NB4 (cell line): ENCODE measurements at regions not wholly inside any gene's neighbourhood (a gene's known extent, or its start where the extent isn't known, plus 50 kb on each side); places are given as distances from the start of the nearest gene placed in this dataset.

ENCODE experiments used
- DNase-seq: peaks from one replicate; pipeline ENCODE4 v3.0.0; 2010; ENCODE audit warnings: low read depth
- H3K4me3 ChIP-seq: one replicate; pipeline ENCODE4 v1.5.1; 2011; ENCODE audit warnings: mild to moderate bottlenecking, low read depth, low read length, moderate library complexity
- MYC ChIP-seq: IDR thresholded peaks from 2 replicates; pipeline ENCODE4 v1.6.1; 2011; ENCODE audit warnings: low read depth, low read length
- POLR2A ChIP-seq: IDR thresholded peaks from 2 replicates; pipeline ENCODE4 v1.6.1; 2011; ENCODE audit warnings: mild to moderate bottlenecking; ENCODE audit not compliant: insufficient read length; ENCODE audit errors: extremely low read depth
- TF ChIP-seq, protein P1 (sequence below): IDR thresholded peaks from 2 replicates; pipeline ENCODE4 v1.6.1; 2011; ENCODE audit warnings: low read depth, low read length
- TF ChIP-seq, protein P2 (sequence below): IDR thresholded peaks from one replicate; pipeline ENCODE4 v1.5.1; 2012; ENCODE audit warnings: low read depth, low read length

DNA sequence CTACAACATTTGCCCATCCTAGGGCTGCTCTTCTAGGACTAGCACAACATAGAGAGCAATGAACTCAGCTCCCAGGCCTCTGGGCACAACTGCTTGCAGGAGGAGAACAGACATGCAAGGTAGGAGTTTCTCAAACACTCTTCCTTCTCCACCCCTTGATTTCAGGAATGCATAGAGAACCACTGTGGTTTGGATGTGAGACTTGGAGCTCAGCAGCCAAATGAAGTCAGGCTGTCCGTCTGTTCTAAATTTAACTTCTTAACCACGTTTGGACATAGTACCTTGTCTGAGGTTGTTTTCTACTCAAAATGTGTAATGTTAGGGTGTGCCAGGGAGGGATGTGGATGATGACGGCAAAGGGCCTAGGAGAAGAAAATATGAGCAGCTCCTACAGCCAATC, 515.1 kb upstream of the TNC start:
- TF ChIP-seq, protein P1, sequence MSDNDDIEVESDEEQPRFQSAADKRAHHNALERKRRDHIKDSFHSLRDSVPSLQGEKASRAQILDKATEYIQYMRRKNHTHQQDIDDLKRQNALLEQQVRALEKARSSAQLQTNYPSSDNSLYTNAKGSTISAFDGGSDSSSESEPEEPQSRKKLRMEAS, result no peak
- TF ChIP-seq POLR2A (no peak), MYC (no peak)
- TF ChIP-seq, protein P2, sequence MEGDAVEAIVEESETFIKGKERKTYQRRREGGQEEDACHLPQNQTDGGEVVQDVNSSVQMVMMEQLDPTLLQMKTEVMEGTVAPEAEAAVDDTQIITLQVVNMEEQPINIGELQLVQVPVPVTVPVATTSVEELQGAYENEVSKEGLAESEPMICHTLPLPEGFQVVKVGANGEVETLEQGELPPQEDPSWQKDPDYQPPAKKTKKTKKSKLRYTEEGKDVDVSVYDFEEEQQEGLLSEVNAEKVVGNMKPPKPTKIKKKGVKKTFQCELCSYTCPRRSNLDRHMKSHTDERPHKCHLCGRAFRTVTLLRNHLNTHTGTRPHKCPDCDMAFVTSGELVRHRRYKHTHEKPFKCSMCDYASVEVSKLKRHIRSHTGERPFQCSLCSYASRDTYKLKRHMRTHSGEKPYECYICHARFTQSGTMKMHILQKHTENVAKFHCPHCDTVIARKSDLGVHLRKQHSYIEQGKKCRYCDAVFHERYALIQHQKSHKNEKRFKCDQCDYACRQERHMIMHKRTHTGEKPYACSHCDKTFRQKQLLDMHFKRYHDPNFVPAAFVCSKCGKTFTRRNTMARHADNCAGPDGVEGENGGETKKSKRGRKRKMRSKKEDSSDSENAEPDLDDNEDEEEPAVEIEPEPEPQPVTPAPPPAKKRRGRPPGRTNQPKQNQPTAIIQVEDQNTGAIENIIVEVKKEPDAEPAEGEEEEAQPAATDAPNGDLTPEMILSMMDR, result no peak
- no peak overlapping the region for H3K4me3 ChIP-seq
- DNase-seq, result no peak

DNA sequence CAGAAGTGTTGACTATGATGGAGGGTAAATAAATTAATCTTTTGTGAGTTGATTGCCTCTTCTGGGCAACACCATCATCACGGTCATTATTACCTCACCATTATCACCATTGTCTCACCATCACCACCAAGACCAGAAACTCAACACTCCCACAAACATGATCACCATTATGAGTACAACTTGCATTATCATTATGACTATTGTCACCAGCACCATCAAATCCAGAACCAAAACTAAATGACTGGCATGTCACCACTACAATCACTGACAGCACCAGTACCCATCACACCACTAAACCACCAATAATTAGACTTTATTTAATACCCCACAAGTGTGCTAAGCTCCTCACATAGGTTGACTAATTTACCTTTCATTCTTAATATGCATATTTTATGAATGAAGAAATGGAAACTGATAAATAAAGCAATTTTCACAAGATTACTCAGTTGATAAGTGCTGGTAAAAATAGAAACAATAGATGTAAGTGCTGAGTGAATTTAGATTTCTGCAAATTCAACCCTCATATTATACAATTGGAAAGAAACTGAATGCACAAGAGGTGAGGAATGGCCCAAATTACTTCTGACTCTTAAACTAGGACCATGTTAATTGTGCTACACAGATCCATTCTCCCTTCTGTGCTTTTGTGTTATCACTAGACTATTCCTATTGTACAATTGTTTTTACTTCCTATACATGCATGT, 517.8 kb upstream of the PAPPA start:
- no peak overlapping the region for H3K4me3 ChIP-seq
- TF ChIP-seq POLR2A, result no peak
- no peak for DNase-seq

DNA sequence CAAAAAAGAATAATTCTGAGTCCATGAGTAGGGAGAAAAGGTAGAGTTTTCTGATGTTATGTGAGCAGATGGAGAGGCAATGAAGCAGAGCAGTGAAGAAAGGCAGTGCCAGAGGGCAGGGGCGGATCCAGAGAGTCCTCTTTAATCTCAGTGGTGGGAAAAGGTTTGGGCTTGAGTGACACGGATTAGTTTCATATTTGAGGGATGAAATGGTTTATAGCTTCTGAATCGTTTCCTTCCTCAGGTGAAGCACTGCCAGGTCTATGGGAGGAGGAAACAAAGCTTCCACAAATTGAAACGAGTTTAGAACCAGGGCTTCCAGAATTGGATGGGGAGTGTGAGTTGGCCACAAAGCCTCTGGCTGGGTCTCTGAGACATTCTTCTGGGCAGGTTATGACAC, 517.0 kb upstream of the PAPPA start:
- no peak for DNase-seq
- H3K4me3 ChIP-seq, result no peak overlapping the region
- TF ChIP-seq POLR2A, result no peak
- TF ChIP-seq, protein P2, result no peak
- TF ChIP-seq, protein P1, result no peak
- TF ChIP-seq MYC, result no peak

DNA sequence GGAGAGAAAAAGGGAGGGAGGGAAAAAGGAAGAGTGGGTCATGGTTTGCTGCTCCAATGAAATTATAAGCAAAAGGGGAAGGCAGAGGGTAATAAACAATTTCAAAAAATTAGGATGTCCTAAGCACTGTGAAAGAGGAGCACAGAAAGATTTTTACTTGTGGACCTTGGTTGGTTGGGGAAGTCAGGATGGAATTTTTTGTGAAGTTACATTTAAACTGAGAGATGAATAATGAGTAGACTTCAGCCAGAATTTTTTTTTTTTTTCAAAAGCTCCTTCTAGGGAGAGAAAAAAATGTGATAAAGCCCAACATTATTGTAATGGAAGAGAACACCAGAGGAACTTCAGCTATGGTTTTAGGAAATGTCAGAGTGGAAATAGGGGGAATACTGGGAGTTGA, 515.9 kb upstream of the PAPPA start:
- TF ChIP-seq, protein P2, result no peak
- TF ChIP-seq MYC (no peak), POLR2A (no peak)
- TF ChIP-seq, protein P1, result no peak
- no peak for DNase-seq
- no peak overlapping the region for H3K4me3 ChIP-seq

DNA sequence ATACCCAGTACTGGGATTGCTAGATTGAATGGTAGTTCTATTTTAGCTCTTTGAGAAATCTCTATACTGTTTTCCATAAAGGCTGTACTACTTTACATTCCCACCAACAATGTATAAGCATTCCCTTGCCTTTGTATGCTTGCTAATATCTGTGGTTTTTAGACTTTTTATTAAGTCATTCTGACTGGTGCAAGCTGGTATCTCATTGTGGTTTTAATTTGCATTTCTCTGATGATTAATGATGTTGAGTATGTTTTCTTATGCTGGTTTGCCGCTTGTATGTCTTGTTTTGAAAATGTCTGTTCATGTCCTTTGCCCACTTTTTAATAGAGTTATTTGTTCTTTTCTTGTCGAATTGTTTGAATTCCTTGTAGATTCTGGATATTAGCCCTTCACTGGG, 512.7 kb upstream of the PAPPA start:
- TF ChIP-seq, protein P1, result no peak
- TF ChIP-seq, protein P2, result no peak
- TF ChIP-seq POLR2A (no peak), MYC (no peak)
- no peak overlapping the region for H3K4me3 ChIP-seq
- DNase-seq, result no peak

DNA sequence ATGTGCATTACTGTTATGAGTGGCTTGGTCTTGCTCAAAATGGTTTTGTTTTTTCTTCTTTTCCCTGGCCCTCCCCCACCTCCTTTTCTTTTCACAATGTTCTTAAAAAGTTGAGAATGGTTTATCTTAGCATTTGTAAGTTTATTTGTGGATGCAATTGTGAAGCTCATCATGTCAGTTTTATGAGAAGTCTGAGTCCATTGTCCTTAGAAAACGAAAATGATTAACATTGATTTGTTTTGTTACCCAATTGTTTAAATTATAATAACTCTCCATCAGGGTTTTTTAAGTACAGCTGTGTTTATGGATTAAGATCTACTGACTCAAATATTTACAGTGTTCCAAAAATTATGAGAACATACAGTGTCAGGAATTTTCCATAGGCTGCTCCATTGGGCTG, 511.3 kb upstream of the PAPPA start:
- TF ChIP-seq MYC, result no peak
- no peak for TF ChIP-seq POLR2A
- TF ChIP-seq, protein P2, result no peak
- TF ChIP-seq, protein P1, result no peak
- no peak overlapping the region for H3K4me3 ChIP-seq

More for the DNA sequence above, 511.3 kb upstream of the PAPPA start:
- DNase-seq, result no peak
